WTC11 (cell line): ENCODE measurements at regions not wholly inside any gene's neighbourhood (a gene's known extent, or its start where the extent isn't known, plus 50 kb on each side); places are given as distances from the start of the nearest gene placed in this dataset.

Experiments
- ATF1 ChIP-seq: sonication (generic); formaldehyde crosslinking; IDR thresholded peaks from 2 replicates; pipeline ENCODE4 v1.8.1; 2023; ENCODE audit warnings: mild to moderate bottlenecking, moderate library complexity, missing genetic modification reagents
- FOXJ3 ChIP-seq: sonication (generic); formaldehyde crosslinking; IDR thresholded peaks from 2 replicates; pipeline ENCODE4 v1.9.0; 2021; ENCODE audit warnings: missing genetic modification reagents, mild to moderate bottlenecking, borderline replicate concordance
- JUN ChIP-seq: sonication (generic); formaldehyde crosslinking; IDR thresholded peaks from 2 replicates; pipeline ENCODE4 v1.8.0; 2023; ENCODE audit warnings: mild to moderate bottlenecking, missing genetic modification reagents
- NFE2L1 ChIP-seq: sonication (generic); formaldehyde crosslinking; IDR thresholded peaks from 2 replicates; pipeline ENCODE4 v1.8.1; 2023; ENCODE audit warnings: missing genetic modification reagents
- TCF7 ChIP-seq: sonication (generic); formaldehyde crosslinking; IDR thresholded peaks from 2 replicates; pipeline ENCODE4 v1.8.0; 2022; ENCODE audit warnings: mild to moderate bottlenecking, low read depth, missing genetic modification reagents, moderate library complexity
- ZNF121 ChIP-seq: sonication (generic); formaldehyde crosslinking; IDR thresholded peaks from 2 replicates; pipeline ENCODE4 v1.8.0; 2023; ENCODE audit warnings: missing genetic modification reagents
- TF ChIP-seq, protein P1 (sequence below): fragments of 200-600 bp; IDR thresholded peaks from 2 replicates; pipeline ENCODE4 v1.8.0; 2022; ENCODE audit warnings: antibody characterized with exemption
- TF ChIP-seq, protein P2 (sequence below): sonication (generic); formaldehyde crosslinking; IDR thresholded peaks from 2 replicates; pipeline ENCODE4 v1.8.1; 2023; ENCODE audit warnings: mild to moderate bottlenecking, missing genetic modification reagents, moderate library complexity
- TF ChIP-seq, protein P3 (sequence below): sonication (generic); formaldehyde crosslinking; IDR thresholded peaks from 2 replicates; pipeline ENCODE4 v1.8.0; 2022; ENCODE audit warnings: mild to moderate bottlenecking, missing genetic modification reagents
- TF ChIP-seq, protein P4 (sequence below): sonication (generic); formaldehyde crosslinking; IDR thresholded peaks from 2 replicates; pipeline ENCODE4 v1.8.0; 2022; ENCODE audit warnings: mild to moderate bottlenecking, missing genetic modification reagents
- TF ChIP-seq, protein P5 (sequence below): fragments of 250-450 bp; sonication (Bioruptor Pico); IDR thresholded peaks from 2 replicates; pipeline ENCODE4 v1.9.0; 2021; ENCODE audit warnings: mild to moderate bottlenecking, borderline replicate concordance
- TF ChIP-seq, protein P6 (sequence below): sonication (generic); formaldehyde crosslinking; conservative IDR thresholded peaks from 2 replicates; pipeline ENCODE4 v1.8.1; 2022; ENCODE audit warnings: mild to moderate bottlenecking, missing genetic modification reagents

DNA sequence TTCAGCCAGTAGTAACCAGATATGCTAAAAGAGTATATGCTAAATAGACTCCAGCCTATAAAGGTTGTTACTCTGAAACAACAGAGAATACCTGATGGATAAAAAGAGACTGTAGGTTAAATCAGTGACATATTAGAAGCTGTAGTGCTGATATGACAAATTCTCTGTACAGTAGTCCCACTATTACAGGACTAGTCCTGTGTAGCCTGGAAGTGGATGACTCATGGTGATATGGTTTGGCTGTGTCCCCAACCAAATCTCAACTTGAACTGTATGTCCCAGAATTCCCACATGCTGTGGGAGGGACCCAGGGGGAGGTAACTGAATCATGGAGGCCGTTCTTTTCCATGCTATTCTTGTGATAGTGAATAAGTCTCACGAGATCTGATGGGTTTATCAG is 276.2 kb upstream of the POU5F2 start:
- TF ChIP-seq, protein P1, sequence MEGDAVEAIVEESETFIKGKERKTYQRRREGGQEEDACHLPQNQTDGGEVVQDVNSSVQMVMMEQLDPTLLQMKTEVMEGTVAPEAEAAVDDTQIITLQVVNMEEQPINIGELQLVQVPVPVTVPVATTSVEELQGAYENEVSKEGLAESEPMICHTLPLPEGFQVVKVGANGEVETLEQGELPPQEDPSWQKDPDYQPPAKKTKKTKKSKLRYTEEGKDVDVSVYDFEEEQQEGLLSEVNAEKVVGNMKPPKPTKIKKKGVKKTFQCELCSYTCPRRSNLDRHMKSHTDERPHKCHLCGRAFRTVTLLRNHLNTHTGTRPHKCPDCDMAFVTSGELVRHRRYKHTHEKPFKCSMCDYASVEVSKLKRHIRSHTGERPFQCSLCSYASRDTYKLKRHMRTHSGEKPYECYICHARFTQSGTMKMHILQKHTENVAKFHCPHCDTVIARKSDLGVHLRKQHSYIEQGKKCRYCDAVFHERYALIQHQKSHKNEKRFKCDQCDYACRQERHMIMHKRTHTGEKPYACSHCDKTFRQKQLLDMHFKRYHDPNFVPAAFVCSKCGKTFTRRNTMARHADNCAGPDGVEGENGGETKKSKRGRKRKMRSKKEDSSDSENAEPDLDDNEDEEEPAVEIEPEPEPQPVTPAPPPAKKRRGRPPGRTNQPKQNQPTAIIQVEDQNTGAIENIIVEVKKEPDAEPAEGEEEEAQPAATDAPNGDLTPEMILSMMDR = no peak
- TF ChIP-seq NFE2L1 (CRISPR knock-in tag) (no peak), TCF7 (CRISPR knock-in tag) (no peak), JUN (CRISPR knock-in tag) (no peak), ATF1 (no peak), ZNF121 (CRISPR knock-in tag) (no peak), FOXJ3 (CRISPR knock-in tag) (no peak)
- TF ChIP-seq, protein P2, sequence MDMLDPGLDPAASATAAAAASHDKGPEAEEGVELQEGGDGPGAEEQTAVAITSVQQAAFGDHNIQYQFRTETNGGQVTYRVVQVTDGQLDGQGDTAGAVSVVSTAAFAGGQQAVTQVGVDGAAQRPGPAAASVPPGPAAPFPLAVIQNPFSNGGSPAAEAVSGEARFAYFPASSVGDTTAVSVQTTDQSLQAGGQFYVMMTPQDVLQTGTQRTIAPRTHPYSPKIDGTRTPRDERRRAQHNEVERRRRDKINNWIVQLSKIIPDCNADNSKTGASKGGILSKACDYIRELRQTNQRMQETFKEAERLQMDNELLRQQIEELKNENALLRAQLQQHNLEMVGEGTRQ = no peak
- TF ChIP-seq, protein P3, sequence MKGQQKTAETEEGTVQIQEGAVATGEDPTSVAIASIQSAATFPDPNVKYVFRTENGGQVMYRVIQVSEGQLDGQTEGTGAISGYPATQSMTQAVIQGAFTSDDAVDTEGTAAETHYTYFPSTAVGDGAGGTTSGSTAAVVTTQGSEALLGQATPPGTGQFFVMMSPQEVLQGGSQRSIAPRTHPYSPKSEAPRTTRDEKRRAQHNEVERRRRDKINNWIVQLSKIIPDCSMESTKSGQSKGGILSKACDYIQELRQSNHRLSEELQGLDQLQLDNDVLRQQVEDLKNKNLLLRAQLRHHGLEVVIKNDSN (CRISPR knock-in tag) = no peak
- TF ChIP-seq, protein P4, sequence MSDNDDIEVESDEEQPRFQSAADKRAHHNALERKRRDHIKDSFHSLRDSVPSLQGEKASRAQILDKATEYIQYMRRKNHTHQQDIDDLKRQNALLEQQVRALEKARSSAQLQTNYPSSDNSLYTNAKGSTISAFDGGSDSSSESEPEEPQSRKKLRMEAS = no peak
- TF ChIP-seq, protein P5, sequence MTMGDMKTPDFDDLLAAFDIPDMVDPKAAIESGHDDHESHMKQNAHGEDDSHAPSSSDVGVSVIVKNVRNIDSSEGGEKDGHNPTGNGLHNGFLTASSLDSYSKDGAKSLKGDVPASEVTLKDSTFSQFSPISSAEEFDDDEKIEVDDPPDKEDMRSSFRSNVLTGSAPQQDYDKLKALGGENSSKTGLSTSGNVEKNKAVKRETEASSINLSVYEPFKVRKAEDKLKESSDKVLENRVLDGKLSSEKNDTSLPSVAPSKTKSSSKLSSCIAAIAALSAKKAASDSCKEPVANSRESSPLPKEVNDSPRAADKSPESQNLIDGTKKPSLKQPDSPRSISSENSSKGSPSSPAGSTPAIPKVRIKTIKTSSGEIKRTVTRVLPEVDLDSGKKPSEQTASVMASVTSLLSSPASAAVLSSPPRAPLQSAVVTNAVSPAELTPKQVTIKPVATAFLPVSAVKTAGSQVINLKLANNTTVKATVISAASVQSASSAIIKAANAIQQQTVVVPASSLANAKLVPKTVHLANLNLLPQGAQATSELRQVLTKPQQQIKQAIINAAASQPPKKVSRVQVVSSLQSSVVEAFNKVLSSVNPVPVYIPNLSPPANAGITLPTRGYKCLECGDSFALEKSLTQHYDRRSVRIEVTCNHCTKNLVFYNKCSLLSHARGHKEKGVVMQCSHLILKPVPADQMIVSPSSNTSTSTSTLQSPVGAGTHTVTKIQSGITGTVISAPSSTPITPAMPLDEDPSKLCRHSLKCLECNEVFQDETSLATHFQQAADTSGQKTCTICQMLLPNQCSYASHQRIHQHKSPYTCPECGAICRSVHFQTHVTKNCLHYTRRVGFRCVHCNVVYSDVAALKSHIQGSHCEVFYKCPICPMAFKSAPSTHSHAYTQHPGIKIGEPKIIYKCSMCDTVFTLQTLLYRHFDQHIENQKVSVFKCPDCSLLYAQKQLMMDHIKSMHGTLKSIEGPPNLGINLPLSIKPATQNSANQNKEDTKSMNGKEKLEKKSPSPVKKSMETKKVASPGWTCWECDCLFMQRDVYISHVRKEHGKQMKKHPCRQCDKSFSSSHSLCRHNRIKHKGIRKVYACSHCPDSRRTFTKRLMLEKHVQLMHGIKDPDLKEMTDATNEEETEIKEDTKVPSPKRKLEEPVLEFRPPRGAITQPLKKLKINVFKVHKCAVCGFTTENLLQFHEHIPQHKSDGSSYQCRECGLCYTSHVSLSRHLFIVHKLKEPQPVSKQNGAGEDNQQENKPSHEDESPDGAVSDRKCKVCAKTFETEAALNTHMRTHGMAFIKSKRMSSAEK (CRISPR knock-in tag) = no peak
- TF ChIP-seq, protein P6, sequence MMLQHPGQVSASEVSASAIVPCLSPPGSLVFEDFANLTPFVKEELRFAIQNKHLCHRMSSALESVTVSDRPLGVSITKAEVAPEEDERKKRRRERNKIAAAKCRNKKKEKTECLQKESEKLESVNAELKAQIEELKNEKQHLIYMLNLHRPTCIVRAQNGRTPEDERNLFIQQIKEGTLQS (CRISPR knock-in tag) = no peak
